HEK293T (cell line): ENCODE measurements at regions not wholly inside any gene's neighbourhood (a gene's known extent, or its start where the extent isn't known, plus 50 kb on each side); places are given as distances from the start of the nearest gene placed in this dataset.

Source experiments
- ARNT ChIP-seq: fragments of 450-650 bp; IDR thresholded peaks from 2 replicates; pipeline ENCODE4 v1.6.1; 2017; ENCODE audit warnings: mild to moderate bottlenecking
- CTBP1 ChIP-seq: fragments of 450-650 bp; IDR thresholded peaks from 2 replicates; pipeline ENCODE4 v1.6.1; 2016; ENCODE audit warnings: borderline replicate concordance
- FOXA1 ChIP-seq: fragments of 450-650 bp; IDR thresholded peaks from 2 replicates; pipeline ENCODE4 v1.6.1; 2016; ENCODE audit warnings: mild to moderate bottlenecking
- FOXM1 ChIP-seq: fragments of 450-650 bp; IDR thresholded peaks from 2 replicates; pipeline ENCODE4 v1.6.1; 2017; ENCODE audit warnings: mild to moderate bottlenecking, borderline replicate concordance
- LEF1 ChIP-seq: fragments of 450-650 bp; IDR thresholded peaks from 2 replicates; pipeline ENCODE4 v1.6.1; 2017; ENCODE audit warnings: mild to moderate bottlenecking, borderline replicate concordance
- SP1 ChIP-seq: fragments of 450-650 bp; IDR thresholded peaks from 2 replicates; pipeline ENCODE4 v1.6.1; 2017
- SUZ12 ChIP-seq: fragments of 450-650 bp; IDR thresholded peaks from 2 replicates; pipeline ENCODE4 v1.6.1; 2016; ENCODE audit warnings: mild to moderate bottlenecking

DNA sequence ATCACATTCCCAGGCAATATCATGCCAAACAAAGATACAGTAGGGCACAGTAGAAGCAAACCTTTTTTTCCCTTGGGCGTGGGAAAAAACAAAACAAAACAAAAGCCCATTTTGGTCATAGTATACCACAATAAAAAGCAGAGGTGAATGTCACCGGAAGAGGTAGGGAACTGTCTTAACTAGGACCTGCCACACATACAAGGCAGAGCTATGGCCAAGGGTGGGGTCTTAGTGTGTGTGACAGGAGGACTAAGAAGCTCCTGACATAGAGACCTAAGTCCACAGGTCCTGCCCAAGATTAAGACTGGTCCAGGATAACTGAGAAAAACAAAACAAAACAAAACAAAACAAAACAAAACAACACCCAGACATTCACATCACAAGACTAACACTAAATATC, 441.2 kb upstream of the DSEL start:
- TF ChIP-seq CTBP1 (no peak), SUZ12 (no peak), LEF1 (no peak), FOXA1 (no peak), FOXM1 (no peak), ARNT (no peak), SP1 (no peak)
